SH-SY5Y (cell line): ENCODE measurements at regions not wholly inside any gene's neighbourhood (a gene's known extent, or its start where the extent isn't known, plus 50 kb on each side); places are given as distances from the start of the nearest gene placed in this dataset.

Experiments
- GATA2 ChIP-seq: IDR thresholded peaks from 2 replicates; pipeline ENCODE4 v1.6.1; 2011; ENCODE audit warnings: mild to moderate bottlenecking, low read depth, low read length
- GATA3 ChIP-seq: IDR thresholded peaks from 2 replicates; pipeline ENCODE4 v1.6.1; 2011; ENCODE audit warnings: low read depth, mild to moderate bottlenecking, low read length, moderate library complexity

- TF ChIP-seq GATA2: no peak
- no peak for TF ChIP-seq GATA3
These were observed 239.3 kb downstream of the NPHP4 start for GRCh38 chr1:5752746-5753548.
